ENCODE measurements at regions not wholly inside any gene's neighbourhood (a gene's known extent, or its start where the extent isn't known, plus 50 kb on each side); places are given as distances from the start of the nearest gene placed in this dataset.

GRCh38 chr2:71929482-71929772 is 218.2 kb downstream of the CYP26B1 start:
- TF ChIP-seq CTCF (IDR thresholded peaks at IDR 0.05; ENCODE audit: insufficient read depth, low read length) (no peak), GABPA (IDR thresholded peaks at IDR 0.05; ENCODE audit: low read depth) (no peak), POLR2AphosphoS5 (IDR thresholded peaks at IDR 0.05; ENCODE audit: low read depth) (no peak)

Data from HL-60 (cell line).